DOHH2 (cell line): ENCODE measurements at regions not wholly inside any gene's neighbourhood (a gene's known extent, or its start where the extent isn't known, plus 50 kb on each side); places are given as distances from the start of the nearest gene placed in this dataset.

Experiments
- H3F3A ChIP-seq: fragments of 200-600 bp; sonication (generic), shearing (Covaris generic); 2 replicates; pipeline ENCODE4 v1.6.0; 2016; ENCODE audit warnings: antibody characterized with exemption, mild to moderate bottlenecking; ENCODE audit not compliant: control insufficient read depth, insufficient read depth
- H3K27ac ChIP-seq: fragments of 200-600 bp; sonication (generic); 2 replicates; pipeline ENCODE4 v1.5.1; 2014; ENCODE audit warnings: low read depth, mild to moderate bottlenecking, low read length, moderate library complexity
- H3K27me3 ChIP-seq: fragments of 200-600 bp; sonication (generic); 2 replicates; pipeline ENCODE4 v1.6.1; 2014; ENCODE audit warnings: mild to moderate bottlenecking, low read length, mixed read lengths; ENCODE audit not compliant: control insufficient read depth
- H3K36me3 ChIP-seq: fragments of 200-600 bp; sonication (generic); 2 replicates; pipeline ENCODE4 v1.6.1; 2014; ENCODE audit warnings: mild to moderate bottlenecking, low read length, moderate library complexity, mixed read lengths; ENCODE audit not compliant: control insufficient read depth
- H3K4me1 ChIP-seq: fragments of 200-600 bp; sonication (generic); 2 replicates; pipeline ENCODE4 v1.6.1; 2014; ENCODE audit warnings: mild to moderate bottlenecking, low read length, mixed read lengths; ENCODE audit not compliant: control insufficient read depth
- H3K4me2 ChIP-seq: fragments of 200-600 bp; sonication (generic); 2 replicates; pipeline ENCODE4 v1.6.0; 2014; ENCODE audit warnings: mild to moderate bottlenecking, low read length, moderate library complexity
- H3K4me3 ChIP-seq: fragments of 200-600 bp; sonication (generic); 2 replicates; pipeline ENCODE4 v1.5.1; 2014; ENCODE audit warnings: mild to moderate bottlenecking, low read length, mixed read lengths
- H3K79me2 ChIP-seq: fragments of 200-600 bp; sonication (generic); 2 replicates; pipeline ENCODE4 v1.6.1; 2014; ENCODE audit warnings: mild to moderate bottlenecking, low read length, mixed read lengths; ENCODE audit not compliant: control insufficient read depth
- H3K9me2 ChIP-seq: fragments of 200-600 bp; sonication (generic); replicated peaks from 2 replicates; pipeline ENCODE4 v1.6.1; 2014; ENCODE audit warnings: mild to moderate bottlenecking, low read length, mixed read lengths; ENCODE audit not compliant: control insufficient read depth
- H3K9me3 ChIP-seq: fragments of 200-600 bp; sonication (generic); 2 replicates; pipeline ENCODE4 v1.6.1; 2014; ENCODE audit warnings: antibody characterized with exemption, low read length, mixed read lengths; ENCODE audit not compliant: control insufficient read depth, insufficient read depth
- H4K20me1 ChIP-seq: fragments of 200-600 bp; sonication (generic); 2 replicates; pipeline ENCODE4 v1.6.0; 2014; ENCODE audit warnings: low read depth, mild to moderate bottlenecking, antibody characterized with exemption, low read length, moderate library complexity; ENCODE audit not compliant: control insufficient read depth, insufficient read depth
- EZH2phosphoT487 ChIP-seq: fragments of 200-600 bp; sonication (generic); IDR thresholded peaks from 2 replicates; pipeline ENCODE4 v1.6.1; 2017; ENCODE audit warnings: borderline replicate concordance, mild to moderate bottlenecking, antibody characterized with exemption, low read length, moderate library complexity, mixed read lengths
- TF ChIP-seq, protein P1 (sequence below): fragments of 200-600 bp; sonication (generic); IDR thresholded peaks from one replicate; pipeline ENCODE4 v1.5.1; 2014; ENCODE audit warnings: antibody characterized with exemption, mild to moderate bottlenecking, low read depth, low read length; ENCODE audit not compliant: poor library complexity, severe bottlenecking

DNA sequence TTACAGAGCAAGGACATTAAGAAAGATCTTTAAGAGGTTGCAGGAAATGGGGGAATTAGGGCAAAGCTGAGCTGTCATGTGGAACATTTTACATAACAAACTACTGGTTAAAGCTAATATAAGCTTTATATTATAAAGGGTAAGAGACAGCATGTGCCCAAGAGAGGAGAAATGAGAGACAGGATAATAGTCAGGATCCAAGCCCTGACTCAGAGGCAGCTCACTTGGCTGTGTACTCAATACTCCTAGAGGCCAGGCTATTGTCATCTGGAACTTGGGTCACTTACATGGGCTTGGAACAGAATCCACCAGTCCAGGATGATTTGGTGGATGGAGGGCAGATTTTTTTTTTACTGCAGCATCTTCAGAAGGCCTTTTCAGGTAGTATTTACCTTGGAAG, 418.6 kb upstream of the ZMIZ1 start:
- H3F3A ChIP-seq = no peaks in the 10 kb centered on the region
- peaks cover 16% of the 10 kb centered on the region for H3K27me3 ChIP-seq
- H4K20me1 ChIP-seq = no peaks in the 10 kb centered on the region
- H3K27ac ChIP-seq = no peak overlapping the region
- H3K79me2 ChIP-seq = no peaks in the 10 kb centered on the region
- no peaks in the 10 kb centered on the region for H3K36me3 ChIP-seq
- H3K4me2 ChIP-seq = no peak overlapping the region
- H3K9me2 ChIP-seq = no peaks in the 10 kb centered on the region
- H3K9me3 ChIP-seq = no peaks in the 10 kb centered on the region
- H3K4me1 ChIP-seq = no peaks in the 10 kb centered on the region
- H3K4me3 ChIP-seq = no peak overlapping the region
- TF ChIP-seq, protein P1, sequence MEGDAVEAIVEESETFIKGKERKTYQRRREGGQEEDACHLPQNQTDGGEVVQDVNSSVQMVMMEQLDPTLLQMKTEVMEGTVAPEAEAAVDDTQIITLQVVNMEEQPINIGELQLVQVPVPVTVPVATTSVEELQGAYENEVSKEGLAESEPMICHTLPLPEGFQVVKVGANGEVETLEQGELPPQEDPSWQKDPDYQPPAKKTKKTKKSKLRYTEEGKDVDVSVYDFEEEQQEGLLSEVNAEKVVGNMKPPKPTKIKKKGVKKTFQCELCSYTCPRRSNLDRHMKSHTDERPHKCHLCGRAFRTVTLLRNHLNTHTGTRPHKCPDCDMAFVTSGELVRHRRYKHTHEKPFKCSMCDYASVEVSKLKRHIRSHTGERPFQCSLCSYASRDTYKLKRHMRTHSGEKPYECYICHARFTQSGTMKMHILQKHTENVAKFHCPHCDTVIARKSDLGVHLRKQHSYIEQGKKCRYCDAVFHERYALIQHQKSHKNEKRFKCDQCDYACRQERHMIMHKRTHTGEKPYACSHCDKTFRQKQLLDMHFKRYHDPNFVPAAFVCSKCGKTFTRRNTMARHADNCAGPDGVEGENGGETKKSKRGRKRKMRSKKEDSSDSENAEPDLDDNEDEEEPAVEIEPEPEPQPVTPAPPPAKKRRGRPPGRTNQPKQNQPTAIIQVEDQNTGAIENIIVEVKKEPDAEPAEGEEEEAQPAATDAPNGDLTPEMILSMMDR = no peak
- TF ChIP-seq EZH2phosphoT487 = no peak

DNA sequence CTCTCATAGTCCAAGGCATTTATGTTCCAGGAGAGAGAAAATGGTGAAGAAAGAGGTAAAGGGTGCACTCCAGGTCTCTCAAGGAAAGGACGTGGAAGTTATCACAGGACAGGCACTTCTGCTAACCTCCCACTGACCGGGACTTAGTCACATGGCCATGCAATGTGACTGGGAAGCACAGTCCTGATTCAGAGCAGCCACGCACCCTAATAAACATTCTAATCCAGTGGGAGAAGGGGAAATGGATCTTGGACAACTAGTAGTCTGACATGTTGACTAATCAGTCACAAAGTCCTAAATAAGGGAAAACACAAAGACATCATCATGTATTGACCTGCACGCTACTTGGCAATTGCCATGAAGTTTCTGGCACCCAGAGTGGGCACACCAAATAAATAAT, 417.5 kb upstream of the ZMIZ1 start:
- no peaks in the 10 kb centered on the region for H3F3A ChIP-seq
- H3K27me3 ChIP-seq = peaks cover 16% of the 10 kb centered on the region
- no peak for TF ChIP-seq EZH2phosphoT487
- TF ChIP-seq, protein P1 = no peak
- H3K27ac ChIP-seq = no peak overlapping the region
- H3K4me3 ChIP-seq = no peak overlapping the region
- H3K4me2 ChIP-seq = no peak overlapping the region
- H3K36me3 ChIP-seq = no peaks in the 10 kb centered on the region
- H3K9me2 ChIP-seq = no peaks in the 10 kb centered on the region
- H3K4me1 ChIP-seq = no peaks in the 10 kb centered on the region
- H3K79me2 ChIP-seq = no peaks in the 10 kb centered on the region
- H4K20me1 ChIP-seq = no peaks in the 10 kb centered on the region
- no peaks in the 10 kb centered on the region for H3K9me3 ChIP-seq

DNA sequence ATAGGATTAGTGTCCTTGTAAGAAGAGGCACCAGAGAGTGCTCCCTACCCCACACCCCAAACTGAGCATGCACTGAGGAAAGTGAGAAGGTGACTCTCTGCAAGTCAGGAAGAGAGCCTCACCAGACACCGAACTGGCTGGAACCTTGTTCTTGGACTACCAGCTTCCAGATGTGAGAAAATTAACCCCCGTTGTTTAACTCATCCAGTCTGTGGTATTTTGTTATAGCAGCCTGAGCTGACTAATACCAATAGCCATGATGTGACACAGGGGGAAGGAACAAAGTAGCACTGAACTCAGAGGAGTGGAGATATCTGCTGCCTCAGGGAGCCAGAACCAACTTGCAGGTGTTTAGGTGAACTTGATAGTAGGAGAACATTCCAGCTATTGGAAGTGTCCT, 415.2 kb upstream of the ZMIZ1 start:
- TF ChIP-seq, protein P1 = no peak
- TF ChIP-seq EZH2phosphoT487 = no peak
- no peaks in the 10 kb centered on the region for H3K9me3 ChIP-seq
- H3K36me3 ChIP-seq = no peaks in the 10 kb centered on the region
- no peak overlapping the region for H3K4me2 ChIP-seq
- no peak overlapping the region for H3K4me3 ChIP-seq
- H3K79me2 ChIP-seq = no peaks in the 10 kb centered on the region
- H3K4me1 ChIP-seq = peaks cover 18% of the 10 kb centered on the region
- H3K27me3 ChIP-seq = peaks cover 16% of the 10 kb centered on the region
- H3F3A ChIP-seq = peaks cover 6% of the 10 kb centered on the region
- H4K20me1 ChIP-seq = no peaks in the 10 kb centered on the region
- H3K27ac ChIP-seq = no peak overlapping the region
- H3K9me2 ChIP-seq = no peaks in the 10 kb centered on the region
